Karpas-422 (cell line): ENCODE measurements at regions not wholly inside any gene's neighbourhood (a gene's known extent, or its start where the extent isn't known, plus 50 kb on each side); places are given as distances from the start of the nearest gene placed in this dataset.

ENCODE experiments used
- DNase-seq: peaks from one replicate; pipeline ENCODE4 v3.0.0-alpha.2; 2015
- H2AFZ ChIP-seq: fragments of 200-600 bp; sonication (generic); 2 replicates; pipeline ENCODE4 v1.6.1; 2014; ENCODE audit warnings: antibody characterized with exemption, low read length, mixed read lengths
- H3K27ac ChIP-seq: fragments of 200-600 bp; sonication (generic); 2 replicates; pipeline ENCODE4 v1.5.1; 2014; ENCODE audit warnings: mild to moderate bottlenecking, low read length, moderate library complexity
- H3K27me3 ChIP-seq: fragments of 200-600 bp; sonication (generic); 2 replicates; pipeline ENCODE4 v1.6.1; 2014; ENCODE audit warnings: low read length, mixed read lengths
- H3K36me3 ChIP-seq: fragments of 200-600 bp; sonication (generic); 2 replicates; pipeline ENCODE4 v1.6.1; 2014; ENCODE audit warnings: low read length, mixed read lengths; ENCODE audit not compliant: insufficient read depth
- H3K4me1 ChIP-seq: fragments of 200-600 bp; sonication (generic); 2 replicates; pipeline ENCODE4 v1.6.1; 2014; ENCODE audit warnings: mild to moderate bottlenecking, low read length, mixed read lengths
- H3K4me2 ChIP-seq: fragments of 200-600 bp; sonication (generic); 2 replicates; pipeline ENCODE4 v1.6.1; 2014; ENCODE audit warnings: low read length, low read depth, mild to moderate bottlenecking; ENCODE audit not compliant: poor library complexity, severe bottlenecking
- H3K4me3 ChIP-seq: fragments of 200-600 bp; sonication (generic); 2 replicates; pipeline ENCODE4 v1.5.1; 2014; ENCODE audit warnings: mild to moderate bottlenecking, antibody characterized with exemption, low read length, mixed read lengths
- H3K79me2 ChIP-seq: fragments of 200-600 bp; sonication (generic); 2 replicates; pipeline ENCODE4 v1.6.1; 2014; ENCODE audit warnings: mild to moderate bottlenecking, low read length, mixed read lengths
- H3K9ac ChIP-seq: fragments of 200-600 bp; sonication (generic); 2 replicates; pipeline ENCODE4 v1.6.0; 2014; ENCODE audit warnings: low read length
- H3K9me2 ChIP-seq: fragments of 200-600 bp; sonication (generic), shearing (Covaris generic); replicated peaks from 2 replicates; pipeline ENCODE4 v1.6.0; 2014; ENCODE audit warnings: mild to moderate bottlenecking, low read length, moderate library complexity; ENCODE audit not compliant: insufficient read depth
- H3K9me3 ChIP-seq: fragments of 300-700, 200-600 bp; sonication (generic); 2 replicates; pipeline ENCODE4 v1.6.1; 2014; ENCODE audit warnings: low read length, mixed read lengths
- H4K20me1 ChIP-seq: fragments of 200-600 bp; sonication (generic); 2 replicates; pipeline ENCODE4 v1.6.1; 2014; ENCODE audit warnings: mild to moderate bottlenecking, antibody characterized with exemption, low read length, low read depth; ENCODE audit not compliant: insufficient read depth

DNA sequence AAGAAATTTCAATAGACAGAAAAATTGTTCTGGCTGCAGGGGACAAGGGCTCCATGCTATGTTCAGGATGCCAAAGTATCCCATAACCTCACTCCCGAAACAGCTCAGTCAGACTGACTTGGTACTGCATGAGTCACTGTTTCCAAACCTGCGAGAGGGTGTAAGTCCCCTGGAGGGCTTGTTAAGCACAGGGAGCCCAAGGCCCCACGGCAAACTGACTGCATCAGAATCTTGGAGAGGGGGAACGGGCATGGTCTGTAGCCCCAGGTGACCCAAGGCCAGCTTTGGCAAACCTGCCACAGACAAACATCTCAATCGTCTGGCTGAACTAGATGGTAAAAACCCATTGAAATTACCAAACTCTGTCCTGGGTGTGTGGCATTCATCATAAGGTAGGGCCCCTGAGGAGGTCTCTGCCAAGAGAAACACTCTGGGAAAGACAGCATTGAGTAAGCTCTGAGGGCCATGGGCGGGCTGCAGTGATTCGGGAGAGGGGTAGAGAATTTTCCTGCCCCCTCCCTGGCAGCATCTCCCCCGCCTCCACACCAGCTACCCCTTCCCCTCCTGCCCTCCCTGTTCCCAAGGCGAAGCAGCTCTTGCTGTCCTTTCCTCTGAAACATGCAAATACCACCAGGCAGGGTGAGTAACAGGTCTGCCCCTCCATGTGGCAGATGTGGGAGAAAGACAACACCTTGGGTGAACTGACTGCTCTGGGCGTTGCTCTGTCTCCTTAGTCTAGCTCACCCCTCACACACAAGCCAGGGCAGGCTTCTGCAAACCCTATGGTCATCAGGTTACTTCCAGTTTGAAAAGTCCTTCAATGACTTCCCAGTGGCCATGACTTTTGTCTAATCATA, 274.7 kb upstream of the SIX2 start:
- H3K4me3 ChIP-seq = no peak overlapping the region
- H4K20me1 ChIP-seq = no peaks in the 10 kb centered on the region
- H3K4me2 ChIP-seq = no peak overlapping the region
- peak overlapping the region; percentile 30; the same call in 1 of the 2 replicates for H2AFZ ChIP-seq
- no peaks in the 10 kb centered on the region for H3K9me2 ChIP-seq
- H3K27ac ChIP-seq = no peak overlapping the region
- DNase-seq = no peak
- no peaks in the 10 kb centered on the region for H3K9me3 ChIP-seq
- H3K9ac ChIP-seq = no peak overlapping the region
- H3K4me1 ChIP-seq = peaks cover 38% of the 10 kb centered on the region
- H3K79me2 ChIP-seq = no peaks in the 10 kb centered on the region
- 0 out of 2 replicates have a peak, but pooled peaks cover 3% of the 10 kb centered on the region for H3K27me3 ChIP-seq
- H3K36me3 ChIP-seq = no peaks in the 10 kb centered on the region

DNA sequence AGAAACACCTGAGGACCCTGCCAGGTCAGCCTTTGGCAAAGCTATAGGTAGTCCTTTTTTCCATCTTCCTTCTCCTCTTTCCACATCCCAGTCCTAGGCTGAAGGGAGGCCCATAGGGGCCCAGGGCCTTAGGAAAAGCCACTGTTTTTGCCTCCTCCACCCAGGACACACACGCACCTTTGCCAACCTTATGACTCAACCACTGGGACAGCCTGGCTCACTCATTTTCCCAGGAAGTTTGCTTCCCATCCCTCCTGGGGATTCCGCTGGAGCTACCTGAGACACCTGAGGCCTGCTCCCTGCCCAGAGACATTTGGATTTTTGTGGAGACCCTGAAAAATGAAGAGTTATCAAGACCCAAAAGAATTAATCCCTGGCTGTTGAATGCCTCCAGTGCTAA, 273.4 kb upstream of the SIX2 start:
- Histone ChIP-seq H3K4me2 (no peak overlapping the region), H3K9me2 (no peaks in the 10 kb centered on the region), H4K20me1 (no peaks in the 10 kb centered on the region), H3K27me3 (0 out of 2 replicates have a peak, but pooled peaks cover 3% of the 10 kb centered on the region), H3K27ac (no peak overlapping the region), H3K4me1 (peaks cover 32% of the 10 kb centered on the region), H2AFZ (no peak overlapping the region), H3K36me3 (no peaks in the 10 kb centered on the region), H3K9me3 (no peaks in the 10 kb centered on the region), H3K4me3 (no peak overlapping the region), H3K79me2 (no peaks in the 10 kb centered on the region), H3K9ac (no peak overlapping the region)
- DNase-seq = no peak

DNA sequence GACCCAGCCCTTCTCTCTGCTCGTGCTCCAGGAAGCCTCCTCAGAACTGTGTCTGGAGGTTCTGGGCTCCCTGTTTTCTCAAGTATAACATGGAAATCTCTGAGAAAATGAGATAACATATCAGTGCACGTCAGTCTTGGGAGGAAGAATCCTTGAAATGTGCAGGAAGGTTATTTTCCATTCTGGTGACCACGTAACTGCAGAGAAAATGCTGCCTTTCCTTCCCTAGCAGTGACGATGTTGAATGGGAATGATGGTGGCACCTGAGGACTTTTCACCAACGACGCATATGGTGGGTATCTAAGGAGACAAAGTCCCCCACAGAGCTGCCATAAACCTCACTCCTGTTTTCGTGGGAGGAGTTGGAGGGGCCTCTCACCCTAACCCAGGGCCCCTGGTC, 272.1 kb upstream of the SIX2 start:
- no peak overlapping the region for H3K4me3 ChIP-seq
- H3K4me1 ChIP-seq = peaks cover 32% of the 10 kb centered on the region
- H4K20me1 ChIP-seq = no peaks in the 10 kb centered on the region
- no peaks in the 10 kb centered on the region for H3K36me3 ChIP-seq
- H3K27ac ChIP-seq = no peak overlapping the region
- no peaks in the 10 kb centered on the region for H3K79me2 ChIP-seq
- H3K27me3 ChIP-seq = 0 out of 2 replicates have a peak, but pooled peaks cover 3% of the 10 kb centered on the region
- no peak overlapping the region for H2AFZ ChIP-seq
- H3K9me3 ChIP-seq = no peaks in the 10 kb centered on the region
- DNase-seq = no peak
- no peak overlapping the region for H3K9ac ChIP-seq
- no peak overlapping the region for H3K4me2 ChIP-seq
- H3K9me2 ChIP-seq = no peaks in the 10 kb centered on the region

DNA sequence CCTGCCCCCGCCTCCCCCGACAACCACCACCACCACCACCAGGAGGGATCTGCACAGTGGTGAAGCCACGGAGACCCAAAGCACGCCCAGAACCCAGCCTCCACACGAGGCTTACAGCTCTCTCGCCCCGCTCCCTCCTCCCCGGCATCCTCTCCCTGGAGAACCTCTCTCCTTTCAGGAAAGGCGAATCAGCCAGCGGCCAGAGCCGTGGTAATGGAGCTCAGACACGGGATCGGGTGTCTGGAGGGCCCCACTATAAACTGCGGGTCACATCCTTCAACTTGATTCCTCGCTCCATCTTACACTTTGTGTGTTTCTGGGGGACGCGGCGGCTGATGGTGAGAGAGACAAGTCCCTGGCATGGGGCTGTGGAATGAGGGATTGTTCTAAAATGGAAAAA, 271.5 kb upstream of the SIX2 start:
- Histone ChIP-seq H3K9me3 (no peaks in the 10 kb centered on the region), H3K4me3 (no peak overlapping the region), H2AFZ (no peak overlapping the region), H3K27ac (no peak overlapping the region), H3K27me3 (0 out of 2 replicates have a peak, but pooled peaks cover 3% of the 10 kb centered on the region), H3K9ac (no peak overlapping the region), H3K4me1 (peaks cover 29% of the 10 kb centered on the region), H3K4me2 (no peak overlapping the region), H3K9me2 (no peaks in the 10 kb centered on the region), H3K36me3 (no peaks in the 10 kb centered on the region), H3K79me2 (no peaks in the 10 kb centered on the region), H4K20me1 (no peaks in the 10 kb centered on the region)
- DNase-seq = no peak

DNA sequence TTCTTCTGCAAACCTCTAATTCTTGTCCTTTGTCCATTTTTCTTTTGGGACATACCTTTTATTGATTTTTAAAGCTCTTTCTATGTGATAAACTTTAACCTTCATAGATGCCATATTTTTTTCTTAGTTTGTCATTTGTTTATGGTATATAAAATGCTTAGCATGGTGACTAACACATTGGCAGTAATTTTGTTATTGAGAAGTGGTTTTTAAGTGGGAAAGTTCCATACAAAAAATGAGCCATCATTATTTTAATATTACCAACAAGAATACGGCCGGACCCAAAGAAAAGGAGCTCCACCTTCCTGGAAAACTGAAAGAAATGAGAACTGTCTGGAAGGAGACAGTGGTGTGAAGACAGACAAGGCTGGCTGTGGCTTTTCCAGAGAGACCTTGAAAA, 270.1 kb upstream of the SIX2 start:
- no peaks in the 10 kb centered on the region for H3K27me3 ChIP-seq
- no peak overlapping the region for H2AFZ ChIP-seq
- peaks cover 19% of the 10 kb centered on the region for H3K4me1 ChIP-seq
- H4K20me1 ChIP-seq = no peaks in the 10 kb centered on the region
- DNase-seq = no peak
- no peak overlapping the region for H3K27ac ChIP-seq
- no peaks in the 10 kb centered on the region for H3K79me2 ChIP-seq
- no peak overlapping the region for H3K4me3 ChIP-seq
- H3K9me3 ChIP-seq = no peaks in the 10 kb centered on the region
- no peak overlapping the region for H3K4me2 ChIP-seq
- no peaks in the 10 kb centered on the region for H3K36me3 ChIP-seq
- H3K9ac ChIP-seq = no peak overlapping the region
- no peaks in the 10 kb centered on the region for H3K9me2 ChIP-seq

DNA sequence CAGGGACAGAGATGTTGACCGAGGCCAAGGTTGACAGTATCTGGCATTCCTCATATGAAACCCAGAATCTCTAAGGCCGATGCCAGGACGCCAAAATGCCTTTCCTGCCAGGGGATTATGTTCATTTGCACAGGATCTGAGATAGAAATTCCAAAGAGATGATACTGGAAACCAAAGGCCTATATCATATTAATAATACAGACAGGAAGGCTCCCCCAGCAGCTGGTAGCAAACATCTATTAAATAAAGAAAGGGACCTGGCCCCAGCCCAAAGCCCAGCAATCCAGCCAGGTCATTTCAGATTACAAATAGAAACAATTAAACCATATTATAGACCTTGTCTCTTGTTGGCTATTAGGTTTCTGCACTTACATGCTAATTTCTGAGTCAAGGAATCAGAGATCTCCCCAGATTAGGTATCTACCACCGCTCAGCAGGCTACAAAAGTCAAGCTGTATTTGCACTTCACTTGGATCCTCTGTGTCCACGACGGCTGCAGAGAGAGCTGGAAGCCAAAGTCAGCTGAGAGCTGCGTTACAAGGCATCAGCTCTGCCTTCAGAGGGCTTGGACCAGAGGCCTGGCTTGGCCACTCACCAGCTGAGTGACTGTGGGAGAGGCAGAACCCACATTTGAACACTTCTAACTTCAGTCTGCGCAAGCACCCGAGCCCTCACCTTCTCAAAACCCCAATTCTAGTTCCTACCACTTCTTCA, 269.3 kb upstream of the SIX2 start:
- no peaks in the 10 kb centered on the region for H3K9me2 ChIP-seq
- no peaks in the 10 kb centered on the region for H3K27me3 ChIP-seq
- H3K79me2 ChIP-seq = no peaks in the 10 kb centered on the region
- no peak overlapping the region for H3K4me2 ChIP-seq
- DNase-seq = no peak
- H4K20me1 ChIP-seq = no peaks in the 10 kb centered on the region
- no peak overlapping the region for H2AFZ ChIP-seq
- no peaks in the 10 kb centered on the region for H3K9me3 ChIP-seq
- no peak overlapping the region for H3K9ac ChIP-seq
- H3K4me3 ChIP-seq = no peak overlapping the region
- H3K4me1 ChIP-seq = peaks cover 13% of the 10 kb centered on the region
- no peak overlapping the region for H3K27ac ChIP-seq
- H3K36me3 ChIP-seq = no peaks in the 10 kb centered on the region

DNA sequence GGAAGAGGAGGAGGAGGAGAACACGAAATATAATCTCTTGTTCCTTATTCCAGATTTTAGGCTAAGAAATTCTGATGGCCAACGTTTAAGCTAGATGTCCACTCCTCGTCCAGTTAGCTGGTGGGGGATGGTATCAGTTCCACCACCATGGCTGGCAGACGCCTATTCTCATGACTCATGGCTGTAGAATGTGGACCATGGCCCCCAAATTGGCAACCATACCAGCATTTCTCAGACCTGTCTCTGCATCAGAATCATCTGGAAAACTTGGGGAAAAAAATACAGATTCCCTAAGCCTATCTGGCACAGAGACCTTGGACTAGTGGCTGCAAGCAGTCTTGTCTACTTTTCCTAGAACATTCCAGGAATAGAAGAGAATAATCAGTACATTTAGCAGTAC, 267.7 kb upstream of the SIX2 start:
- no peak overlapping the region for H2AFZ ChIP-seq
- H3K36me3 ChIP-seq = no peaks in the 10 kb centered on the region
- H3K27ac ChIP-seq = no peak overlapping the region
- no peak for DNase-seq
- peaks cover 6% of the 10 kb centered on the region for H3K4me1 ChIP-seq
- no peaks in the 10 kb centered on the region for H3K9me2 ChIP-seq
- no peaks in the 10 kb centered on the region for H3K27me3 ChIP-seq
- no peak overlapping the region for H3K4me2 ChIP-seq
- no peaks in the 10 kb centered on the region for H3K9me3 ChIP-seq
- H4K20me1 ChIP-seq = no peaks in the 10 kb centered on the region
- H3K4me3 ChIP-seq = no peak overlapping the region
- no peaks in the 10 kb centered on the region for H3K79me2 ChIP-seq
- no peak overlapping the region for H3K9ac ChIP-seq

DNA sequence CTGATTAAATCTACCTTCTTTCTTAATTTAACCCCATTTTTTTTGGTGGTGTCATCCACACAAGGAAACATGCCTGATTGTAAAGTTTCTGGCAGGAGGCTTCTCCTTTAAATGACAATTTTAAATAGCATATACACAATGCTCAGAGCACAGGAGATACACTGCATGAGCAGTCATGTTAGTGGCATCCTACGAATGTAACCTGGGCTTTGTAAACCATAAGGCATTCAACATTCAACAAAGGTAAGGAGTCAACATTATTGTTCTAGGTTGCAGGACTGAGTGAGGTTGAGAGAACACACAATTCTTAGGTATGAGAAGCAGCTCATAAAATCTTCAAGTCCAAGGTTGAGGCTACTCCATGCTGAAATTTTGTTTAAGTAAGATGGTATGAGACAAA, 266.6 kb upstream of the SIX2 start:
- H3K9me3 ChIP-seq = no peaks in the 10 kb centered on the region
- no peak overlapping the region for H3K9ac ChIP-seq
- H3K4me2 ChIP-seq = no peak overlapping the region
- H2AFZ ChIP-seq = no peak overlapping the region
- H3K27ac ChIP-seq = no peak overlapping the region
- no peak for DNase-seq
- no peak overlapping the region for H3K4me3 ChIP-seq
- H3K4me1 ChIP-seq = peaks cover 6% of the 10 kb centered on the region
- H3K36me3 ChIP-seq = no peaks in the 10 kb centered on the region
- H3K27me3 ChIP-seq = no peaks in the 10 kb centered on the region
- no peaks in the 10 kb centered on the region for H3K79me2 ChIP-seq
- H4K20me1 ChIP-seq = no peaks in the 10 kb centered on the region
- H3K9me2 ChIP-seq = no peaks in the 10 kb centered on the region
